H1 (cell line): ENCODE measurements at regions not wholly inside any gene's neighbourhood (a gene's known extent, or its start where the extent isn't known, plus 50 kb on each side); places are given as distances from the start of the nearest gene placed in this dataset.

Source experiments
- CTCF ChIA-PET: fragments of 300-600 bp; sonication (Branson Sonifier 250); formaldehyde crosslinking; loops from one replicate; lab custom pipeline; 2021; ENCODE audit not compliant: partially characterized antibody; lab: Charles Lee
- POLR2A ChIA-PET: fragments of 300-600 bp; sonication (Branson Sonifier 250); formaldehyde crosslinking; loops from one replicate; lab custom pipeline; 2021; ENCODE audit warnings: inconsistent platforms; ENCODE audit not compliant: partially characterized antibody; lab: Charles Lee
- DNase-seq, 2 experiments: peaks; one replicate each; pipeline versions ENCODE4 v3.0.0 to v3.0.0-alpha.2; 2010 to 2022; ENCODE audit warnings: low spot score in 2 of 2, low read depth in 1 of 2, mixed read lengths in 1 of 2
- FAIRE-seq: peaks from 2 replicates; lab custom pipeline; 2011; peaks lifted over from hg19 to GRCh38; lab: Jason Lieb, UNC
- H2AFZ ChIP-seq: 2 replicates; pipeline ENCODE4 v1.8.1; 2012; ENCODE audit warnings: low read length, inconsistent platforms
- H2AK5ac ChIP-seq: 2 replicates; pipeline ENCODE4 v1.6.1; 2013; ENCODE audit warnings: low read depth, low read length
- H2BK120ac ChIP-seq: replicated peaks from 2 replicates; pipeline ENCODE3; 2013; ENCODE audit warnings: low read depth, low read length, inconsistent platforms
- H2BK12ac ChIP-seq: 2 replicates; pipeline ENCODE4 v1.6.1; 2013; ENCODE audit warnings: low read depth, low read length
- H2BK15ac ChIP-seq: 2 replicates; pipeline ENCODE4 v1.6.1; 2013; ENCODE audit warnings: low read length
- H2BK20ac ChIP-seq: 2 replicates; pipeline ENCODE4 v1.6.1; 2013; ENCODE audit warnings: low read length
- H2BK5ac ChIP-seq: 2 replicates; pipeline ENCODE4 v1.6.1; 2013; ENCODE audit warnings: low read depth, low read length
- H3K14ac ChIP-seq: 2 replicates; pipeline ENCODE4 v1.6.1; 2013; ENCODE audit warnings: inconsistent platforms; ENCODE audit not compliant: insufficient read length
- H3K18ac ChIP-seq: 2 replicates; pipeline ENCODE4 v1.6.1; 2013; ENCODE audit warnings: low read length; ENCODE audit errors: extremely low read depth
- H3K23ac ChIP-seq: 2 replicates; pipeline ENCODE4 v1.6.1; 2013; ENCODE audit warnings: inconsistent platforms; ENCODE audit not compliant: insufficient read length
- H3K23me2 ChIP-seq: 2 replicates; pipeline ENCODE4 v1.6.1; 2013; ENCODE audit warnings: low read depth, low read length
- H3K27ac ChIP-seq: 2 replicates; pipeline ENCODE4 v1.6.1; 2011; ENCODE audit warnings: low read depth, low read length, inconsistent platforms
- H3K27me3 ChIP-seq, 4 experiments: replicated peaks in 1 of 4; 1 replicate in 1 of 4; 2 replicates in 3 of 4; pipeline versions ENCODE4 v1.6.1 to v1.8.1; 2011 to 2013; ENCODE audit warnings: low read length in 3 of 4, mild to moderate bottlenecking in 3 of 4, inconsistent platforms in 2 of 4, mixed read lengths in 2 of 4, moderate library complexity in 1 of 4; ENCODE audit not compliant: control insufficient read depth in 3 of 4, insufficient read depth in 3 of 4; ENCODE audit errors: extremely low read depth in 1 of 4
- H3K36me3 ChIP-seq, 4 experiments: 2 replicates each; pipeline versions ENCODE4 v1.6.1 to v1.8.1; 2011 to 2013; ENCODE audit warnings: mild to moderate bottlenecking in 4 of 4, low read length in 3 of 4, moderate library complexity in 2 of 4, control low read depth in 1 of 4, inconsistent platforms in 1 of 4; ENCODE audit not compliant: insufficient read depth in 4 of 4, control insufficient read depth in 2 of 4
- H3K4ac ChIP-seq: replicated peaks from 2 replicates; pipeline ENCODE3; 2013; ENCODE audit warnings: low read length, low read depth, mixed read lengths, inconsistent platforms; ENCODE audit not compliant: insufficient read length
- H3K4me1 ChIP-seq, 4 experiments: replicated peaks in 1 of 4; 1 replicate in 1 of 4; 2 replicates in 3 of 4; pipeline versions ENCODE4 v1.6.1 to v1.8.1; 2011 to 2013; ENCODE audit warnings: low read length in 3 of 4, inconsistent platforms in 2 of 4, mixed read lengths in 1 of 4; ENCODE audit not compliant: insufficient read depth in 4 of 4, control insufficient read depth in 3 of 4
- H3K4me2 ChIP-seq, 2 experiments: 2 replicates each; pipeline versions ENCODE4 v1.6.1 to v1.8.1; 2011 to 2013; ENCODE audit warnings: low read depth in 2 of 2, low read length in 2 of 2, control low read depth in 1 of 2, inconsistent platforms in 1 of 2, mild to moderate bottlenecking in 1 of 2; ENCODE audit not compliant: insufficient read depth in 1 of 2
- H3K4me3 ChIP-seq, 4 experiments: fragments of 200-600, 300-600 bp in 1 of 4; sonication (generic), shearing (Covaris generic), sonication (Bioruptor Twin) in 1 of 4; 2 replicates each; pipeline versions ENCODE4 v1.5.1 to v1.8.1; 2011 to 2016; ENCODE audit warnings: low read length in 4 of 4, low read depth in 3 of 4, control low read depth in 2 of 4, inconsistent platforms in 2 of 4, mild to moderate bottlenecking in 2 of 4, mixed read lengths in 1 of 4, moderate library complexity in 1 of 4; ENCODE audit not compliant: insufficient read depth in 2 of 4; ENCODE audit errors: extremely low read depth in 1 of 4
- H3K56ac ChIP-seq: replicated peaks from 2 replicates; pipeline ENCODE3; 2013; ENCODE audit warnings: low read depth, mild to moderate bottlenecking, mixed read lengths, low read length, inconsistent platforms; ENCODE audit not compliant: insufficient read length
- H3K79me1 ChIP-seq: 2 replicates; pipeline ENCODE4 v1.6.1; 2013; ENCODE audit warnings: low read depth, low read length, control low read depth
- H3K79me2 ChIP-seq, 2 experiments: 2 replicates each; pipeline versions ENCODE4 v1.6.1 to v1.8.1; 2012 to 2013; ENCODE audit warnings: low read length in 2 of 2, mild to moderate bottlenecking in 2 of 2, inconsistent platforms in 1 of 2; ENCODE audit not compliant: insufficient read depth in 2 of 2, control insufficient read depth in 1 of 2
- H3K9ac ChIP-seq, 4 experiments: replicated peaks in 1 of 4; 1 replicate in 1 of 4; 2 replicates in 3 of 4; pipeline versions ENCODE4 v1.6.1 to v1.8.1; 2011 to 2013; ENCODE audit warnings: low read depth in 3 of 4, low read length in 3 of 4, control low read depth in 2 of 4, mild to moderate bottlenecking in 2 of 4, moderate library complexity in 2 of 4, inconsistent platforms in 1 of 4; ENCODE audit errors: extremely low read depth in 1 of 4
- H3K9me3 ChIP-seq, 2 experiments: 2 replicates each; pipeline versions ENCODE4 v1.6.1 to v1.8.1; 2012 to 2013; ENCODE audit warnings: mild to moderate bottlenecking in 2 of 2, moderate library complexity in 2 of 2, control low read depth in 1 of 2, inconsistent platforms in 1 of 2, low read depth in 1 of 2, low read length in 1 of 2, mixed read lengths in 1 of 2; ENCODE audit not compliant: insufficient read depth in 2 of 2
- H4K20me1 ChIP-seq, 2 experiments: replicated peaks in 1 of 2; 2 replicates each; pipeline versions ENCODE3 to v1.8.1; 2011 to 2013; ENCODE audit warnings: inconsistent platforms in 2 of 2, low read length in 2 of 2, mild to moderate bottlenecking in 1 of 2; ENCODE audit not compliant: insufficient read depth in 2 of 2, control insufficient read depth in 1 of 2
- H4K5ac ChIP-seq: 2 replicates; pipeline ENCODE4 v1.6.1; 2013; ENCODE audit warnings: low read length, low read depth, mixed read lengths, inconsistent platforms; ENCODE audit not compliant: insufficient read length
- H4K8ac ChIP-seq: 2 replicates; pipeline ENCODE4 v1.8.0; 2013; ENCODE audit warnings: mild to moderate bottlenecking, moderate library complexity, low read length, inconsistent platforms; ENCODE audit not compliant: insufficient read depth; ENCODE audit errors: extremely low read depth
- H4K91ac ChIP-seq: replicated peaks from 2 replicates; pipeline ENCODE3; 2013; ENCODE audit warnings: low read length, mixed read lengths, inconsistent platforms; ENCODE audit not compliant: insufficient read length
- FOSL1 ChIP-seq: IDR thresholded peaks from 2 replicates; pipeline ENCODE4 v1.6.1; 2011; ENCODE audit warnings: mild to moderate bottlenecking, low read depth, low read length, moderate library complexity; ENCODE audit not compliant: insufficient read depth
- RAD21 ChIP-seq, 2 experiments: IDR thresholded peaks in 1 of 2; conservative IDR thresholded peaks in 1 of 2; 2 replicates each; pipeline ENCODE4 v1.6.1; 2011; ENCODE audit warnings: low read depth in 2 of 2, low read length in 2 of 2, improper control_type of control experiment in 1 of 2, inconsistent platforms in 1 of 2, mild to moderate bottlenecking in 1 of 2, moderate library complexity in 1 of 2
- WGBS, 2 experiments: shearing (Covaris generic) in 1 of 2; methylation state at CpG; one replicate each; pipeline versions ENCODE4 v1.1.6 to v1.1.7; 2013 to 2015; ENCODE audit warnings: low lambda C conversion rate in 2 of 2, mixed read lengths in 2 of 2, inconsistent platforms in 1 of 2, low coverage in 1 of 2, missing lambda C conversion rate in 1 of 2; ENCODE audit not compliant: insufficient replicate concordance in 2 of 2, insufficient coverage in 1 of 2, insufficient read length in 1 of 2; ENCODE audit errors: extremely low coverage in 1 of 2, missing lambda C conversion rate in 1 of 2; 5-methylcytosine and 5-hydroxymethylcytosine counted together
- TF ChIP-seq, protein P1 (sequence below), 3 experiments: IDR thresholded peaks; 1 replicate in 2 of 3; 2 replicates in 1 of 3; pipeline versions ENCODE4 v1.5.1 to v1.6.1; 2011; ENCODE audit warnings: low read length in 3 of 3, mild to moderate bottlenecking in 3 of 3, inconsistent platforms in 2 of 3, low read depth in 1 of 3, moderate library complexity in 1 of 3; ENCODE audit not compliant: insufficient read depth in 1 of 3; ENCODE audit errors: control extremely low read depth in 1 of 3

DNA sequence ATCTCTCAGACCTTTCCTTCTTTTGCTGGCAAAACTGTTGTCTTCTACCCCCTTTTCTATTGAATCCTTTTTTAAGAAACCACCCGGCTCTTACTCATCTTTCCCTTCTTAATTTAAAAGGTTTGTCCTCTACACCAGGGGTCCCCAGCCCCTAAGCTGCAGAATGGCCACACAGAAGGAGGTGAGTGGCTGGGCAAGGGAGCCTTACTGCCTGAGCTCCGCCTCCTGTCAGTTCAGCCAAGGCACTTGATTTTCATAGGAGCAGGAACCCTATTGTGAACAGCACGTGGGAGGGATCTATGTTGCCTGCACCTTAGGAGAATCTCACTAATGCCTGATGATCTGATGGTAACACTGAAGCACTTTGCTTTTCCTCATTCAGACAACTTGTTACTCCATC, 726.3 kb upstream of the INTU start:
- ChIA-PET CTCF (interaction anchor here (0.6 to 1.7 kb wide), 5 partner anchors 13 to 494 kb away, joined by 3 to 7 read pairs (median 3); no protein-coding TSS in a partner anchor), POLR2A (no interaction called here)
- Histone ChIP-seq H2BK20ac (no peak overlapping the region), H2BK15ac (no peak overlapping the region), H3K9ac (no peak overlapping the region), H3K79me2 (no peaks in the 10 kb centered on the region), H3K4me2 (no peak overlapping the region), H3K4me1 (no peaks in the 10 kb centered on the region), H3K27me3 (no peaks in the 10 kb centered on the region), H4K91ac (no peak overlapping the region), H3K23me2 (no peaks in the 10 kb centered on the region), H4K20me1 (no peaks in the 10 kb centered on the region), H4K5ac (no peak overlapping the region), H3K9me3 (no peaks in the 10 kb centered on the region; a peak in 1 of 4 replicates), H3K36me3 (no peaks in the 10 kb centered on the region), H3K79me1 (no peaks in the 10 kb centered on the region), H2BK5ac (no peak overlapping the region), H2BK12ac (no peak overlapping the region), H3K18ac (no peak overlapping the region), H2BK120ac (no peak overlapping the region), H3K27ac (no peak overlapping the region), H4K8ac (no peak overlapping the region), H3K4me3 (no peak overlapping the region), H3K14ac (no peak overlapping the region), H3K56ac (no peak overlapping the region), H3K23ac (no peak overlapping the region), H3K4ac (no peak overlapping the region), H2AK5ac (no peak overlapping the region), H2AFZ (no peak overlapping the region)
- TF ChIP-seq, protein P1, sequence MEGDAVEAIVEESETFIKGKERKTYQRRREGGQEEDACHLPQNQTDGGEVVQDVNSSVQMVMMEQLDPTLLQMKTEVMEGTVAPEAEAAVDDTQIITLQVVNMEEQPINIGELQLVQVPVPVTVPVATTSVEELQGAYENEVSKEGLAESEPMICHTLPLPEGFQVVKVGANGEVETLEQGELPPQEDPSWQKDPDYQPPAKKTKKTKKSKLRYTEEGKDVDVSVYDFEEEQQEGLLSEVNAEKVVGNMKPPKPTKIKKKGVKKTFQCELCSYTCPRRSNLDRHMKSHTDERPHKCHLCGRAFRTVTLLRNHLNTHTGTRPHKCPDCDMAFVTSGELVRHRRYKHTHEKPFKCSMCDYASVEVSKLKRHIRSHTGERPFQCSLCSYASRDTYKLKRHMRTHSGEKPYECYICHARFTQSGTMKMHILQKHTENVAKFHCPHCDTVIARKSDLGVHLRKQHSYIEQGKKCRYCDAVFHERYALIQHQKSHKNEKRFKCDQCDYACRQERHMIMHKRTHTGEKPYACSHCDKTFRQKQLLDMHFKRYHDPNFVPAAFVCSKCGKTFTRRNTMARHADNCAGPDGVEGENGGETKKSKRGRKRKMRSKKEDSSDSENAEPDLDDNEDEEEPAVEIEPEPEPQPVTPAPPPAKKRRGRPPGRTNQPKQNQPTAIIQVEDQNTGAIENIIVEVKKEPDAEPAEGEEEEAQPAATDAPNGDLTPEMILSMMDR (IDR thresholded peaks at IDR 0.05; ENCODE audit: control extremely low read depth in 1 of 3, insufficient read depth in 1 of 3, low read depth in 1 of 3, low read length in 3 of 3): peak in 2 of 3 experiments; percentile 22 to 37; a peak in 2 of 4 replicates
- TF ChIP-seq RAD21 (IDR thresholded peaks at IDR 0.05 in 1 of 2, conservative IDR thresholded peaks at IDR 0.05 in 1 of 2; ENCODE audit: low read depth in 2 of 2, low read length in 2 of 2) (peak; percentile 55 to 67), FOSL1 (no peak)
- DNase-seq (peak in 1 of 2 experiments; percentile 13), FAIRE-seq (peak; percentile 72)
- 60% methylated on average over 3 of the region's 3 CpGs; no CpG with 5 or more reads in 1 of the 2 experiments for WGBS, 2 experiments
